ENCODE measurements at regions not wholly inside any gene's neighbourhood (a gene's known extent, or its start where the extent isn't known, plus 50 kb on each side); places are given as distances from the start of the nearest gene placed in this dataset.

GRCh38 chrX:143165778-143166177 is 140.1 kb downstream of the SPANXN4 start (continued):
- TF ChIP-seq ELF1 (IDR thresholded peaks at IDR 0.05; ENCODE audit: borderline replicate concordance, low read depth) (no peak), ZFX (IDR thresholded peaks at IDR 0.05) (no peak), TCF7L2 (IDR thresholded peaks at IDR 0.05; ENCODE audit: borderline replicate concordance, extremely low read depth, insufficient read depth, insufficient read length) (no peak), ATF3 (IDR thresholded peaks at IDR 0.05) (no peak), RAD21 (IDR thresholded peaks at IDR 0.05; ENCODE audit: low read depth) (no peak), CEBPB (IDR thresholded peaks at IDR 0.05; ENCODE audit: low read depth) (no peak), YY1 (IDR thresholded peaks at IDR 0.05; ENCODE audit: extremely low read depth, insufficient replicate concordance, low read depth, low read length) (no peak), CBX3 (IDR thresholded peaks at IDR 0.05; ENCODE audit: low read depth) (no peak)

- Histone ChIP-seq H3K9me3 (ENCODE audit: control insufficient read depth in 1 of 2, insufficient read depth in 1 of 2, low read depth in 1 of 2, low read length in 2 of 2) (no peaks in the 10 kb centered on the region), H3K27me3 (ENCODE audit: insufficient read depth, low read length) (no peaks in the 10 kb centered on the region), H3K9me2 (ENCODE audit: insufficient read depth) (no peaks in the 10 kb centered on the region), H3K27ac (ENCODE audit: low read depth, low read length) (no peak overlapping the region), H4K20me1 (ENCODE audit: insufficient read depth) (no peaks in the 10 kb centered on the region), H3K9ac (ENCODE audit: low read length) (no peak overlapping the region), H3K36me3 (ENCODE audit: control insufficient read depth in 1 of 2, insufficient read depth in 2 of 2, low read length in 2 of 2) (no peaks in the 10 kb centered on the region), H2AFZ (ENCODE audit: low read depth, low read length, poor library complexity, severe bottlenecking) (no peak overlapping the region), H3K79me2 (ENCODE audit: insufficient read depth, low read length) (no peaks in the 10 kb centered on the region), H3K4me2 (ENCODE audit: low read length) (no peak overlapping the region), H3K4me3 (replicated peaks in 1 of 2; ENCODE audit: low read depth in 1 of 2, low read length in 2 of 2) (no peak overlapping the region), H3K4me1 (ENCODE audit: control insufficient read depth in 1 of 2, insufficient read depth in 2 of 2, low read length in 2 of 2) (no peaks in the 10 kb centered on the region)
- DNase-seq (ENCODE audit: low read depth, low spot score), result no peak
- RAD21 ChIA-PET (ENCODE audit: low non-redundant PET in 1 of 2, low total read pairs in 2 of 2, uncharacterized antibody in 2 of 2, unreplicated experiment in 2 of 2), result no interaction called here
- CTCF ChIA-PET, result no interaction called here
- POLR2A ChIA-PET, result no interaction called here
- no peak for ATAC-seq
- intact Hi-C loops (cut with micrococcal nuclease), result no loop called here
- TF ChIP-seq REST (IDR thresholded peaks at IDR 0.05; ENCODE audit: low read depth) (no peak), SRF (IDR thresholded peaks at IDR 0.05; ENCODE audit: low read depth) (no peak), ZNF274 (IDR thresholded peaks at IDR 0.05; ENCODE audit: low read depth, low read length) (no peak), RAD21 (IDR thresholded peaks at IDR 0.05; ENCODE audit: low read depth) (no peak), EZH2 (IDR thresholded peaks at IDR 0.05) (no peak)
- no TSS peak for BruUV-seq (replicated peaks)
These were observed 114.0 kb downstream of the SPANXN4 start for GRCh38 chrX:143139681-143140080.

Data from HCT116 (cell line).